Uterus (tissue), 2 donors: ENCODE measurements at regions not wholly inside any gene's neighbourhood (a gene's known extent, or its start where the extent isn't known, plus 50 kb on each side); places are given as distances from the start of the nearest gene placed in this dataset.

Source experiments
- POLR2A ChIP-seq, 2 donors: fragments of 450-650 bp; IDR thresholded peaks; one replicate each; pipeline ENCODE4 v1.6.1; 2016; ENCODE audit warnings: antibody characterized with exemption in 2 of 2, mild to moderate bottlenecking in 1 of 2, moderate library complexity in 1 of 2
- TF ChIP-seq, protein P1 (sequence below), 4 experiments: fragments of 200-600 bp in 2 of 4; fragments of 450-650 bp in 2 of 4; sonication (generic) in 2 of 4; IDR thresholded peaks; one replicate each; pipeline ENCODE4 v1.5.1; 2016 to 2019; ENCODE audit warnings: antibody characterized with exemption in 4 of 4, mild to moderate bottlenecking in 2 of 4, moderate library complexity in 1 of 4

- TF ChIP-seq POLR2A (IDR thresholded peaks at IDR 0.05): no peak
- TF ChIP-seq, protein P1, sequence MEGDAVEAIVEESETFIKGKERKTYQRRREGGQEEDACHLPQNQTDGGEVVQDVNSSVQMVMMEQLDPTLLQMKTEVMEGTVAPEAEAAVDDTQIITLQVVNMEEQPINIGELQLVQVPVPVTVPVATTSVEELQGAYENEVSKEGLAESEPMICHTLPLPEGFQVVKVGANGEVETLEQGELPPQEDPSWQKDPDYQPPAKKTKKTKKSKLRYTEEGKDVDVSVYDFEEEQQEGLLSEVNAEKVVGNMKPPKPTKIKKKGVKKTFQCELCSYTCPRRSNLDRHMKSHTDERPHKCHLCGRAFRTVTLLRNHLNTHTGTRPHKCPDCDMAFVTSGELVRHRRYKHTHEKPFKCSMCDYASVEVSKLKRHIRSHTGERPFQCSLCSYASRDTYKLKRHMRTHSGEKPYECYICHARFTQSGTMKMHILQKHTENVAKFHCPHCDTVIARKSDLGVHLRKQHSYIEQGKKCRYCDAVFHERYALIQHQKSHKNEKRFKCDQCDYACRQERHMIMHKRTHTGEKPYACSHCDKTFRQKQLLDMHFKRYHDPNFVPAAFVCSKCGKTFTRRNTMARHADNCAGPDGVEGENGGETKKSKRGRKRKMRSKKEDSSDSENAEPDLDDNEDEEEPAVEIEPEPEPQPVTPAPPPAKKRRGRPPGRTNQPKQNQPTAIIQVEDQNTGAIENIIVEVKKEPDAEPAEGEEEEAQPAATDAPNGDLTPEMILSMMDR (IDR thresholded peaks at IDR 0.05): no peak
Measured at GRCh38 chr13:39232999-39233398, 194.7 kb downstream of the NHLRC3 start.
